ENCODE measurements at regions not wholly inside any gene's neighbourhood (a gene's known extent, or its start where the extent isn't known, plus 50 kb on each side); places are given as distances from the start of the nearest gene placed in this dataset.

GRCh38 chr2:16943279-16943958, 277.8 kb upstream of the CYRIA start:
- WGBS (ENCODE audit: extremely low coverage, insufficient read length, low lambda C conversion rate) = no CpG with 5 or more reads among the region's 4 CpGs
- DNase-seq = no peak

More at GRCh38 chr2:16943279-16943958, 277.8 kb upstream of the CYRIA start:
- Histone ChIP-seq H3K4me2 (ENCODE audit: insufficient read depth, insufficient read length, low read length) (no peak overlapping the region), H3T11ph (ENCODE audit: low read length) (no peak overlapping the region), H2BK20ac (ENCODE audit: low read depth, low read length, poor library complexity, severe bottlenecking) (no peak overlapping the region), H3K4me1 (ENCODE audit: insufficient read depth, low read length) (no peaks in the 10 kb centered on the region), H3K56ac (ENCODE audit: insufficient read length, low read depth, low read length) (no peak overlapping the region), H3K9me3 (ENCODE audit: control insufficient read depth, low read depth, low read length) (no peaks in the 10 kb centered on the region), H3K9ac (ENCODE audit: extremely low read depth, insufficient read length, low read length) (no peak overlapping the region), H4K91ac (ENCODE audit: insufficient read length, low read depth, low read length) (no peak overlapping the region), H4K5ac (ENCODE audit: insufficient read length, low read depth, low read length) (no peak overlapping the region), H2BK15ac (ENCODE audit: low read depth, low read length) (no peak overlapping the region), H2AFZ (ENCODE audit: low read length) (no peak overlapping the region), H3K27me3 (ENCODE audit: insufficient read depth, low read length) (no peaks in the 10 kb centered on the region), H2BK5ac (ENCODE audit: insufficient read length, low read length) (no peak overlapping the region), H3K14ac (ENCODE audit: insufficient read depth, low read length) (no peak overlapping the region), H3K27ac (ENCODE audit: insufficient read length, low read depth, low read length) (no peak overlapping the region), H4K20me1 (ENCODE audit: control insufficient read depth, insufficient read depth, insufficient read length) (no peaks in the 10 kb centered on the region), H2BK12ac (ENCODE audit: insufficient read length, low read depth, low read length) (no peak overlapping the region), H3K18ac (ENCODE audit: insufficient read length, low read depth, low read length) (no peak overlapping the region), H3K23me2 (ENCODE audit: insufficient read length, low read depth, low read length, poor library complexity, severe bottlenecking) (no peaks in the 10 kb centered on the region), H2BK120ac (ENCODE audit: low read depth, low read length, poor library complexity, severe bottlenecking) (no peak overlapping the region), H3K79me2 (ENCODE audit: insufficient read depth, low read length) (no peaks in the 10 kb centered on the region), H3K23ac (ENCODE audit: insufficient read length, low read depth, low read length) (no peak overlapping the region), H3K4ac (ENCODE audit: low read depth, low read length) (no peak overlapping the region), H2AK5ac (ENCODE audit: insufficient read length, low read length) (no peak overlapping the region), H4K8ac (replicated peaks; ENCODE audit: insufficient read length, low read depth, low read length) (no peak overlapping the region), H3K79me1 (ENCODE audit: insufficient read depth, low read depth, low read length, poor library complexity, severe bottlenecking) (no peaks in the 10 kb centered on the region)
- Mint-ChIP-seq H3K4me3 (no peak overlapping the region), H3K27me3 (ENCODE audit: low read depth) (0 out of 2 replicates have a peak, but pooled peaks cover 2% of the 10 kb centered on the region), H3K27ac (no peak overlapping the region), H3K36me3 (ENCODE audit: insufficient read depth in 1 of 3, low read depth in 3 of 3) (no peaks in the 10 kb centered on the region), H3K4me1 (peaks cover 0 to 6% of the 10 kb centered on the region in 2 experiments; a peak in 1 of 4 replicates), H3K9me3 (no peaks in the 10 kb centered on the region)
- TF ChIP-seq CTCF (conservative IDR thresholded peaks at IDR 0.05) = no peak

Measured in H9 (cell line).